DND-41 (cell line): ENCODE measurements at regions not wholly inside any gene's neighbourhood (a gene's known extent, or its start where the extent isn't known, plus 50 kb on each side); places are given as distances from the start of the nearest gene placed in this dataset.

Source experiments
- EZH2 ChIP-seq: IDR thresholded peaks from 3 replicates; pipeline ENCODE4 v1.6.1; 2012; ENCODE audit warnings: borderline replicate concordance, low read depth, mild to moderate bottlenecking, moderate library complexity, low read length, inconsistent platforms; ENCODE audit not compliant: severe bottlenecking
- TF ChIP-seq, protein P1 (sequence below): IDR thresholded peaks from 2 replicates; pipeline ENCODE4 v1.5.1; 2012; ENCODE audit warnings: borderline replicate concordance, low read length, moderate library complexity, mild to moderate bottlenecking; ENCODE audit not compliant: poor library complexity, severe bottlenecking; ENCODE audit errors: extremely low read depth

DNA sequence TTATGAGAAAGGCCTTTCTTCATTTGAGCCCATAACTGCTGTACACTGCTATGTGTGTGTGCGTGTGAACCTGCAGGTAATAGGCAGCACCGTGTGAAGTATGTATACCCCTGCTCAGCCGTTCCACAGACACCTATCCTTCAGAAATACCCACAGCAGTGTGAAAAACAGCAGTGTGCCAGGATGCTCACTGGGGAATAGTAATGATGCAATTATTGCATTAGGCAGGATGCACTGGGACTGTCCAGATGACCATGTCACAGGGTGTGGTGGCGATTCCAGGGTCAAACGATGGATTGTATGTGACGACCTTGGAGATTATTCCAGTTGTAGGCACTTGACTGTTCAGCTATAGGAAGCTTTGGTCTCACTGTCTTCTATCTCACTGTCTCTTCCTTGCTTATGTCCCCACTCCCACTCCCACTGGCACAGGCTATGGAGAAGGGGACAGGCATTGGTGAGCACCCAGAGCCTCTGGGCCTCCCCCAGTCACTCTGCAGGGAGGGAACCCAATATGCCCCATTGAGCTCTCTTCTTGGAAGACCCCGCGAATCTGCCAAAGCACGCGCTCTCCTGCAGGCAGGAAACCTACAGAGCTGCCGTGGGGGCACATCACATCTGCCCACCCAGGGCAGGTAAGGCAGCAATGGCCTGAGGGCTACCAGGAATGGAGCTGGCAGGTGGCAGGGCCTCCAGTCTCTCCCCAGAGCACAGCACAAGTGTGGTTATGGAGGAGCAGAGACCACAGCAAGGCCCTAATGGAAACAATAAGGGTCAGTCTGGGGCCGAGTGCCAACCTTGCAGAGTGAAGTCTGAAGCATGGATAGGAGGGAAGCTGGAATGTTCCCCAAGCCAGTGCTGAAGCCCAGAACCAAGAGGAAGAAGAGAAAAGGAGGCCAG, 518.9 kb upstream of the RAB6C start:
- TF ChIP-seq, protein P1, sequence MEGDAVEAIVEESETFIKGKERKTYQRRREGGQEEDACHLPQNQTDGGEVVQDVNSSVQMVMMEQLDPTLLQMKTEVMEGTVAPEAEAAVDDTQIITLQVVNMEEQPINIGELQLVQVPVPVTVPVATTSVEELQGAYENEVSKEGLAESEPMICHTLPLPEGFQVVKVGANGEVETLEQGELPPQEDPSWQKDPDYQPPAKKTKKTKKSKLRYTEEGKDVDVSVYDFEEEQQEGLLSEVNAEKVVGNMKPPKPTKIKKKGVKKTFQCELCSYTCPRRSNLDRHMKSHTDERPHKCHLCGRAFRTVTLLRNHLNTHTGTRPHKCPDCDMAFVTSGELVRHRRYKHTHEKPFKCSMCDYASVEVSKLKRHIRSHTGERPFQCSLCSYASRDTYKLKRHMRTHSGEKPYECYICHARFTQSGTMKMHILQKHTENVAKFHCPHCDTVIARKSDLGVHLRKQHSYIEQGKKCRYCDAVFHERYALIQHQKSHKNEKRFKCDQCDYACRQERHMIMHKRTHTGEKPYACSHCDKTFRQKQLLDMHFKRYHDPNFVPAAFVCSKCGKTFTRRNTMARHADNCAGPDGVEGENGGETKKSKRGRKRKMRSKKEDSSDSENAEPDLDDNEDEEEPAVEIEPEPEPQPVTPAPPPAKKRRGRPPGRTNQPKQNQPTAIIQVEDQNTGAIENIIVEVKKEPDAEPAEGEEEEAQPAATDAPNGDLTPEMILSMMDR, result no peak
- TF ChIP-seq EZH2, result no peak
